ENCODE measurements at regions not wholly inside any gene's neighbourhood (a gene's known extent, or its start where the extent isn't known, plus 50 kb on each side); places are given as distances from the start of the nearest gene placed in this dataset.

DNA sequence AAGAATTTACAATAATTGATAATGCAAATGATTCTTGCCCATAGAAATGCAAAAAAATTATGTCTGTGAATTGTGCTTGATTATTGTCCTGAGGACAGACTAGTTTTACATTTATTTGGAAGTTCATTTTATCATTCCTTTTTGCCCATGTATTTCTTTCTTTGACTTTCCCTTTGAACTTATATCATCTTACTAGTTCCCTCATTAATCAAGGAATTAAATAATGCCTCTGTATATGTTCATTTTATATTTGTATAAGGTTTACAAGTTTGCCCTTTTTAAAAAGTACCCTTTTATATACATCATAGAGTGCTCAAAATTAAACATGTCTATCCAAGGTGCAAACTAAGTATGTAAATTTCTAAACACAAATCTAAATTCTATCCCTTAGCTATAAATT, 501.6 kb downstream of the NTRK2 start:
- Histone ChIP-seq H3K9me3 (ENCODE audit: low read length) (no peaks in the 10 kb centered on the region), H3K9me2 (replicated peaks; ENCODE audit: low read length) (no peaks in the 10 kb centered on the region)
- CTCF ChIA-PET, result no interaction called here

DNA sequence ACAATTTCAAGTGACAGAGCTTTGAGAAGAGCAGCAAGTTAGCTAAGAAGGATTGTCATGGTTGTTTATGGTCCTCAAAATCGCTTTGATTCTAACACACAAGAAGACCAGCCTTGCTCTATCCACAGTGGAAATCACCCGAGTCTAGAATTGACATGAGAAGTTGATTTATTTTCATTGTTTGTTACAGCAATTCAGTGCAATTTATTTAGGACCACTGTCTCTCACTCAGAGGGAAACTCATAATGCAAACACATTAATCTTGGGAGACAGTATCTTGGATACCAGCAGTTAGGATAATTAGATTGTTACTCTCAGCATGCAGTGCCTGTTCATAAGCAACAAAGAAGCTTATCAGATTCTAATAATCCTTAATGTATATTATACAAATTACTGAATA, 498.9 kb downstream of the NTRK2 start:
- Histone ChIP-seq H3K4me3 (ENCODE audit: low read length) (no peak overlapping the region), H3K4me1 (ENCODE audit: insufficient read depth, low read length) (no peaks in the 10 kb centered on the region), H3K4me2 (ENCODE audit: low read length) (no peak overlapping the region), H3K9ac (ENCODE audit: low read length) (no peak overlapping the region), H2AFZ (ENCODE audit: low read length) (no peak overlapping the region), H3F3A (ENCODE audit: low read length, unreplicated experiment) (no peaks in the 10 kb centered on the region), H3K27ac (ENCODE audit: low read length) (no peak overlapping the region), H3K9me2 (replicated peaks; ENCODE audit: low read length) (no peaks in the 10 kb centered on the region), H3K27me3 (ENCODE audit: low read length) (no peaks in the 10 kb centered on the region), H3K9me3 (ENCODE audit: low read length) (no peaks in the 10 kb centered on the region), H3K36me3 (ENCODE audit: low read depth, low read length) (no peaks in the 10 kb centered on the region), H3K79me2 (ENCODE audit: low read length) (no peaks in the 10 kb centered on the region), H4K20me1 (ENCODE audit: low read length) (no peaks in the 10 kb centered on the region)
- no peak for ATAC-seq
- no peak for DNase-seq
- intact Hi-C loops (cut with micrococcal nuclease), result no loop called here
- TF ChIP-seq, protein P1, sequence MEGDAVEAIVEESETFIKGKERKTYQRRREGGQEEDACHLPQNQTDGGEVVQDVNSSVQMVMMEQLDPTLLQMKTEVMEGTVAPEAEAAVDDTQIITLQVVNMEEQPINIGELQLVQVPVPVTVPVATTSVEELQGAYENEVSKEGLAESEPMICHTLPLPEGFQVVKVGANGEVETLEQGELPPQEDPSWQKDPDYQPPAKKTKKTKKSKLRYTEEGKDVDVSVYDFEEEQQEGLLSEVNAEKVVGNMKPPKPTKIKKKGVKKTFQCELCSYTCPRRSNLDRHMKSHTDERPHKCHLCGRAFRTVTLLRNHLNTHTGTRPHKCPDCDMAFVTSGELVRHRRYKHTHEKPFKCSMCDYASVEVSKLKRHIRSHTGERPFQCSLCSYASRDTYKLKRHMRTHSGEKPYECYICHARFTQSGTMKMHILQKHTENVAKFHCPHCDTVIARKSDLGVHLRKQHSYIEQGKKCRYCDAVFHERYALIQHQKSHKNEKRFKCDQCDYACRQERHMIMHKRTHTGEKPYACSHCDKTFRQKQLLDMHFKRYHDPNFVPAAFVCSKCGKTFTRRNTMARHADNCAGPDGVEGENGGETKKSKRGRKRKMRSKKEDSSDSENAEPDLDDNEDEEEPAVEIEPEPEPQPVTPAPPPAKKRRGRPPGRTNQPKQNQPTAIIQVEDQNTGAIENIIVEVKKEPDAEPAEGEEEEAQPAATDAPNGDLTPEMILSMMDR (conservative IDR thresholded peaks at IDR 0.05; ENCODE audit: low read depth, low read length), result no peak
- no peak for TF ChIP-seq EZH2 (IDR thresholded peaks at IDR 0.05; ENCODE audit: low read length, unreplicated experiment)
- no peak for TF ChIP-seq EZH2phosphoT487 (IDR thresholded peaks at IDR 0.05; ENCODE audit: borderline replicate concordance, low read length)
- ChIA-PET CTCF (no interaction called here), POLR2A (ENCODE audit: unreplicated experiment) (no interaction called here)
- BruUV-seq (replicated peaks), result no TSS peak

More for the DNA sequence above, 501.6 kb downstream of the NTRK2 start:
- Histone ChIP-seq H2AFZ (ENCODE audit: low read length) (no peak overlapping the region), H3K4me1 (ENCODE audit: insufficient read depth, low read length) (no peaks in the 10 kb centered on the region), H3K27me3 (ENCODE audit: low read length) (no peaks in the 10 kb centered on the region), H4K20me1 (ENCODE audit: low read length) (no peaks in the 10 kb centered on the region), H3K36me3 (ENCODE audit: low read depth, low read length) (no peaks in the 10 kb centered on the region), H3K4me3 (ENCODE audit: low read length) (no peak overlapping the region), H3K9ac (ENCODE audit: low read length) (no peak overlapping the region), H3K27ac (ENCODE audit: low read length) (no peak overlapping the region), H3K4me2 (ENCODE audit: low read length) (no peak overlapping the region), H3K79me2 (ENCODE audit: low read length) (no peaks in the 10 kb centered on the region), H3F3A (ENCODE audit: low read length, unreplicated experiment) (no peaks in the 10 kb centered on the region)
- POLR2A ChIA-PET (ENCODE audit: unreplicated experiment), result no interaction called here
- BruUV-seq (replicated peaks), result no TSS peak
- intact Hi-C loops (cut with micrococcal nuclease), result no loop called here
- ATAC-seq, result no peak
- TF ChIP-seq EZH2phosphoT487 (IDR thresholded peaks at IDR 0.05; ENCODE audit: borderline replicate concordance, low read length) (no peak), EZH2 (IDR thresholded peaks at IDR 0.05; ENCODE audit: low read length, unreplicated experiment) (no peak)
- no peak for DNase-seq

DNA sequence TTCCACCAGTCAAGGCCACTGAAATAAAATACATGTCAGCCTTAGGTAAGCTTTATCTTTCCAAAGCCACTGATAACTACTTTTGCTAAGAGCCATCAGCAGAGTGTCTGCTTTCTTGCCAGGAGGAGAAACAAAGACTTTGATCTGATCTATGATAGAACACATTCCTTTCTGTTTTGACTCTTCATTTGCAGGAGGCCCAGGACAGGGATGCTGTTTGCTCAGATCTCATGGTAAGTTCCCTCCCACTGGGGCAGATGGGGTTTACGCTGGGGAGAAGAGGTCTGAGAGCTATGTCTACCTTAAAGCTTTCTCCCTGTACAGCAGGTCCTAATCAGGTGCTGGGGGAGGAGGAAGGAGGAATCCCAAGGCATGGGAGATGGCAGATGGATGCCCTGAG, 497.6 kb downstream of the NTRK2 start:
- H3F3A ChIP-seq (ENCODE audit: low read length, unreplicated experiment), result no peaks in the 10 kb centered on the region
- H3K9me2 ChIP-seq (replicated peaks; ENCODE audit: low read length), result no peaks in the 10 kb centered on the region
- H3K4me1 ChIP-seq (ENCODE audit: insufficient read depth, low read length), result no peaks in the 10 kb centered on the region
- H3K9ac ChIP-seq (ENCODE audit: low read length), result no peak overlapping the region
- H3K79me2 ChIP-seq (ENCODE audit: low read length), result no peaks in the 10 kb centered on the region
- H2AFZ ChIP-seq (ENCODE audit: low read length), result no peak overlapping the region
- ATAC-seq, result no peak
- H3K4me2 ChIP-seq (ENCODE audit: low read length), result no peak overlapping the region
- H4K20me1 ChIP-seq (ENCODE audit: low read length), result no peaks in the 10 kb centered on the region
- no peaks in the 10 kb centered on the region for H3K9me3 ChIP-seq (ENCODE audit: low read length)
- no peaks in the 10 kb centered on the region for H3K27me3 ChIP-seq (ENCODE audit: low read length)
- POLR2A ChIA-PET (ENCODE audit: unreplicated experiment), result no interaction called here
- H3K36me3 ChIP-seq (ENCODE audit: low read depth, low read length), result no peaks in the 10 kb centered on the region
- intact Hi-C loops (cut with micrococcal nuclease), result no loop called here
- DNase-seq, result no peak
- no peak for TF ChIP-seq EZH2phosphoT487 (IDR thresholded peaks at IDR 0.05; ENCODE audit: borderline replicate concordance, low read length)
- TF ChIP-seq, protein P1 (conservative IDR thresholded peaks at IDR 0.05; ENCODE audit: low read depth, low read length), result no peak
- TF ChIP-seq EZH2 (IDR thresholded peaks at IDR 0.05; ENCODE audit: low read length, unreplicated experiment), result no peak
- CTCF ChIA-PET, result no interaction called here
- no TSS peak for BruUV-seq (replicated peaks)
- no peak overlapping the region for H3K4me3 ChIP-seq (ENCODE audit: low read length)
- no peak overlapping the region for H3K27ac ChIP-seq (ENCODE audit: low read length)

Data from PC-3 (cell line).